GM06990 (cell line): ENCODE measurements at regions not wholly inside any gene's neighbourhood (a gene's known extent, or its start where the extent isn't known, plus 50 kb on each side); places are given as distances from the start of the nearest gene placed in this dataset.

ENCODE experiments used
- DNase-seq: peaks from one replicate; pipeline ENCODE4 v3.0.0-alpha.2; 2011; ENCODE audit not compliant: insufficient read length; ENCODE audit errors: extremely low read depth
- H3K27me3 ChIP-seq: replicated peaks from 2 replicates; pipeline ENCODE4 v1.6.0; 2011; ENCODE audit warnings: low read length; ENCODE audit not compliant: control insufficient read depth, insufficient read depth
- H3K36me3 ChIP-seq: 2 replicates; pipeline ENCODE4 v1.5.1; 2011; ENCODE audit warnings: low read length; ENCODE audit not compliant: control insufficient read depth, insufficient read depth
- H3K4me3 ChIP-seq: replicated peaks from 2 replicates; pipeline ENCODE4 v1.5.1; 2011; ENCODE audit warnings: low read depth, mild to moderate bottlenecking, control low read depth, low read length
- CTCF ChIP-seq: IDR thresholded peaks from 2 replicates; pipeline ENCODE4 v1.5.1; 2011; ENCODE audit warnings: low read length, control low read depth, mild to moderate bottlenecking, inconsistent platforms; ENCODE audit not compliant: insufficient read depth, poor library complexity, severe bottlenecking

- H3K36me3 ChIP-seq = no peaks in the 10 kb centered on the region
- no peak overlapping the region for H3K4me3 ChIP-seq
- no peaks in the 10 kb centered on the region for H3K27me3 ChIP-seq
- no peak for TF ChIP-seq CTCF
- no peak for DNase-seq
These were observed 205.6 kb downstream of the MDFIC start for GRCh38 chr7:115127399-115128021.

- no peak for TF ChIP-seq CTCF
- no peaks in the 10 kb centered on the region for H3K36me3 ChIP-seq
- no peak for DNase-seq
- H3K4me3 ChIP-seq = no peak overlapping the region
- H3K27me3 ChIP-seq = no peaks in the 10 kb centered on the region
These were observed 203.9 kb downstream of the MDFIC start for GRCh38 chr7:115125750-115126149.

- no peak for TF ChIP-seq CTCF
- no peak for DNase-seq
- Histone ChIP-seq H3K36me3 (no peaks in the 10 kb centered on the region), H3K4me3 (no peak overlapping the region), H3K27me3 (no peaks in the 10 kb centered on the region)
These were observed 203.4 kb downstream of the MDFIC start for GRCh38 chr7:115125312-115125711.

- no peak for TF ChIP-seq CTCF
- Histone ChIP-seq H3K4me3 (no peak overlapping the region), H3K36me3 (no peaks in the 10 kb centered on the region), H3K27me3 (no peaks in the 10 kb centered on the region)
- no peak for DNase-seq
These were observed 202.6 kb downstream of the MDFIC start for GRCh38 chr7:115124409-115124939.

GRCh38 chr7:115123441-115123840 lies 201.5 kb downstream of the MDFIC start:
- H3K27me3 ChIP-seq = no peaks in the 10 kb centered on the region
- no peaks in the 10 kb centered on the region for H3K36me3 ChIP-seq
- no peak for TF ChIP-seq CTCF
- no peak for DNase-seq
- no peak overlapping the region for H3K4me3 ChIP-seq

- Histone ChIP-seq H3K36me3 (no peaks in the 10 kb centered on the region), H3K27me3 (no peaks in the 10 kb centered on the region), H3K4me3 (no peak overlapping the region)
- no peak for DNase-seq
- no peak for TF ChIP-seq CTCF
These were observed 200.5 kb downstream of the MDFIC start for GRCh38 chr7:115122388-115122787.
